ENCODE measurements at regions not wholly inside any gene's neighbourhood (a gene's known extent, or its start where the extent isn't known, plus 50 kb on each side); places are given as distances from the start of the nearest gene placed in this dataset.

- in situ Hi-C loops (cut with HindIII; ENCODE audit: low pct_unique_long_range_greater_than_20kb, low sequenced_read_pairs), result no loop called here
- DNase-seq (ENCODE audit: low read depth in 1 of 2, low spot score in 1 of 2), result no peak
- no peak for TF ChIP-seq JUND (IDR thresholded peaks at IDR 0.05; ENCODE audit: low read depth)
Measured at GRCh38 chr5:81893961-81894360, 77.9 kb upstream of the ATG10 start.

DNA sequence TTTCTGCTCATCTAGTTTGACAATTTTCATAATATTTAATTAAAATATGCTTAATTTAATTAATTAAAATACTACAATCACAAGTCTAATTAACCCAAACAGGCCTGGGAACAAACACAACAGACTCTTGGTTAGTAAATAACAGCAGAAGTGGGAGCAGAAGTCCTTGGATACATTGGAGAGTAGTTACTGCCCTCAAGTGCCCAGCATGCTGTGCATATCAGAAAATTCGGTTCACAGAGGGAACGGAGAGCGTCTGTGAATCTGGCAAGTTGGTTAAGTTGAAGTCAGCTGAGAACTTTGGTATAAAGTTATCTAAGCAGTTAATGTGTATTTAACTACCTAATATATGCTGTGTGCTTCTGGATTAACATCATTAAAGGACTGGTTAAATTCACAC is 87.0 kb upstream of the ATG10 start:
- no peak for TF ChIP-seq JUND (IDR thresholded peaks at IDR 0.05; ENCODE audit: low read depth)
- in situ Hi-C loops (cut with HindIII; ENCODE audit: low pct_unique_long_range_greater_than_20kb, low sequenced_read_pairs), result no loop called here
- DNase-seq (ENCODE audit: low read depth in 1 of 2, low spot score in 1 of 2), result peak in 1 of 2 experiments; percentile 10

DNA sequence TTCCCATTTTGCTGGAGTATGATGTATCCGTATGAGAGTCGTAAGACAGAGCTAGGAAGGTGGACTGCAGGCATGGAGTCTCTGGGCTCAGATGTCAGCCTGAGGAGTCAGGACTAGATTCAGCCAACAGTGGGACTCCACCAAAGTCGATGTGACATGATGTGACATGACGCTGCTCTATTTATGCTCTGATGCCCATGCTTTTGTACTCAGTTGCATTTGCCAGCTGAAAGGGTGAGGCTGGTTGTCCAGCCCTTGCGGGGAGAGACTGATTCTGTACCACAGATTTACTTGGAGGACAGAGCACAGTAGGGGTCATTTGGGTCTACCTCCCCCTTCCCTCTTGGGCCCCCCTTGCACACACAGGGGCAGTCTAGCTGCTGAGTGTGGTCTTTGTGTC is 88.5 kb upstream of the ATG10 start:
- TF ChIP-seq JUND (IDR thresholded peaks at IDR 0.05; ENCODE audit: low read depth), result no peak
- no peak for DNase-seq (ENCODE audit: low read depth in 1 of 2, low spot score in 1 of 2)
- in situ Hi-C loops (cut with HindIII; ENCODE audit: low pct_unique_long_range_greater_than_20kb, low sequenced_read_pairs), result no loop called here

DNA sequence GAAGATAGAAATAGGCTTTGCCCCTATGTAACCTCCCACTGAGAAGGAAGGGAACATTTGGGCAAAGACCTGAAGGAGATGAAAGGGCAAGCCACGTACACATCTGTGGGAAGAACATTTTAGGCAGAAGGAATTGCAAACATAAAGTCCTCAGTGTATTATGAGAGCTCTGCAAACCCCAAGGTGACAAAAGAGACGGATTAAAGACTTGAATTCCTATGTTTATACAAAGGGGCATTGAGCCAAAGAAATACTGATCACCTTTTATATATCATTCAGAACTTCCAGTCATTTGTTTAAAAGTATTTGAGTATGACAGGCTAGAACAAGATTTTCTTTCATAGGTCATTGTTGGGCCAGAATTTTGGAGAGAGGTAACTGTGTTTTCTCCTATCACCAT is 90.2 kb upstream of the ATG10 start:
- no peak for DNase-seq (ENCODE audit: low read depth in 1 of 2, low spot score in 1 of 2)
- TF ChIP-seq JUND (IDR thresholded peaks at IDR 0.05; ENCODE audit: low read depth), result no peak
- in situ Hi-C loops (cut with HindIII; ENCODE audit: low pct_unique_long_range_greater_than_20kb, low sequenced_read_pairs), result no loop called here

GRCh38 chr5:81879936-81880335 is 91.9 kb upstream of the ATG10 start:
- TF ChIP-seq JUND (IDR thresholded peaks at IDR 0.05; ENCODE audit: low read depth), result no peak
- no peak for DNase-seq (ENCODE audit: low read depth in 1 of 2, low spot score in 1 of 2)
- in situ Hi-C loops (cut with HindIII; ENCODE audit: low pct_unique_long_range_greater_than_20kb, low sequenced_read_pairs), result no loop called here

DNA sequence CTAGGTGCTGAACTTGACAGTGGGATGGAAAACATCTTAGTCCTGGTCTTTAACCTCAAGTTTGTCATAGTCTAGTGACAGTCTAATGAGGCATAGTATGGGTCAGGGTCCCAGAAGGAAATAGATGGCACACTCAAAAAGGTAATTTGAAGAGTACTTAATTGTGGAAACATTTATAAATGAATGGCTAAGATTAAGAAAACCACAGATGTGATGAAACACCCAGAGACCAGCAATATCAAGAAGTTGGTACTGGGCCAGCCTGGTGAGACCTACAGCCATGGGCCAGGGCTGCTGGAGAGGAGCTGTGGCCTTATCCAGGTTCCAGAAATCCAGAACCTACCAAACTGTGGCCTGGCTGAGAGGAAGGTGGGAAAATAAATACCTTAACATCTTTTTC is 93.5 kb upstream of the ATG10 start:
- in situ Hi-C loops (cut with HindIII; ENCODE audit: low pct_unique_long_range_greater_than_20kb, low sequenced_read_pairs), result no loop called here
- no peak for DNase-seq (ENCODE audit: low read depth in 1 of 2, low spot score in 1 of 2)
- TF ChIP-seq JUND (IDR thresholded peaks at IDR 0.05; ENCODE audit: low read depth), result no peak

DNA sequence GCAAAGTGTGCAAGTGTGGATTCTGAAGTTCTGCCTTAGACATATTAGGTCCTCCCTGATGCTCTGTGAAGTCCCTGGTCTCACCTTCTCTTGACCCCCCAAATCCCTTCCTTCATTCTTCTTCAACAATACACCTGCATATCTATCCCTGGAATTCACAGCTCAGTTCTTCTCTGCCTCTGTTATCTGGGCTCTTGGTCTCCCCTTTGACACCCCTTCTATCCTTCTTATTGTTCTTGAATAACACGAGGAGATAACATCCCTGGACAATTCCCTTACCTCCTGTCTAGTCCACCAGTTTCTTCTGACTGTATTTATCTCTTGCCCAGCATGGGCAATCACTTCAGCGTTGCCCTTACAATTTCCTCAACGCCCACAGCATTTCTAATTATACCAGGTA is 104.8 kb upstream of the ATG10 start:
- in situ Hi-C loops (cut with HindIII; ENCODE audit: low pct_unique_long_range_greater_than_20kb, low sequenced_read_pairs), result no loop called here
- DNase-seq (ENCODE audit: low read depth in 1 of 2, low spot score in 1 of 2), result no peak

DNA sequence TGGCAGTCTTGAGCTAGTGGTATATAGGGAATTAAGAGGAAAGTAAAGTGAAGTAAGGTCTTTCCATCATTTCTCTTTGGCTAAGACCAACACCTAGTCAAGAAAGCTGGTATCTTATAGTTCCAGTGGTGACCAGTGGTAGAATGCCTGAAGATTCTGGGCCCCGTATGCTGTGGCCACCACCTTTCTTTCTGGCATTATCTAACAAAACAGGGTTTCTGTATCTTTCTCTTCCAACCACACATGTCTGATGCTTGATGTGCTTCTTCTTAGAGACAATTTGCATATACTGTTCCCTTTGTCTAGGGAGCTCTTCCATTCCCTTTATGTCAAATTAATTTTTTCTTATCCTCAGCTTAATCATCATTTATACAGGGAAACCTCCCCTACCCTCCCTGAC is 109.9 kb upstream of the SSBP2 start:
- no peak for TF ChIP-seq JUND (IDR thresholded peaks at IDR 0.05; ENCODE audit: low read depth)
- in situ Hi-C loops (cut with HindIII; ENCODE audit: low pct_unique_long_range_greater_than_20kb, low sequenced_read_pairs), result no loop called here

More for the DNA sequence above, 104.8 kb upstream of the ATG10 start:
- TF ChIP-seq JUND (IDR thresholded peaks at IDR 0.05; ENCODE audit: low read depth), result no peak

GRCh38 chr5:81859624-81860023 is 108.7 kb upstream of the SSBP2 start:
- in situ Hi-C loops (cut with HindIII; ENCODE audit: low pct_unique_long_range_greater_than_20kb, low sequenced_read_pairs), result no loop called here

More for the DNA sequence above, 109.9 kb upstream of the SSBP2 start:
- DNase-seq (ENCODE audit: low read depth in 1 of 2, low spot score in 1 of 2), result no peak

DNA sequence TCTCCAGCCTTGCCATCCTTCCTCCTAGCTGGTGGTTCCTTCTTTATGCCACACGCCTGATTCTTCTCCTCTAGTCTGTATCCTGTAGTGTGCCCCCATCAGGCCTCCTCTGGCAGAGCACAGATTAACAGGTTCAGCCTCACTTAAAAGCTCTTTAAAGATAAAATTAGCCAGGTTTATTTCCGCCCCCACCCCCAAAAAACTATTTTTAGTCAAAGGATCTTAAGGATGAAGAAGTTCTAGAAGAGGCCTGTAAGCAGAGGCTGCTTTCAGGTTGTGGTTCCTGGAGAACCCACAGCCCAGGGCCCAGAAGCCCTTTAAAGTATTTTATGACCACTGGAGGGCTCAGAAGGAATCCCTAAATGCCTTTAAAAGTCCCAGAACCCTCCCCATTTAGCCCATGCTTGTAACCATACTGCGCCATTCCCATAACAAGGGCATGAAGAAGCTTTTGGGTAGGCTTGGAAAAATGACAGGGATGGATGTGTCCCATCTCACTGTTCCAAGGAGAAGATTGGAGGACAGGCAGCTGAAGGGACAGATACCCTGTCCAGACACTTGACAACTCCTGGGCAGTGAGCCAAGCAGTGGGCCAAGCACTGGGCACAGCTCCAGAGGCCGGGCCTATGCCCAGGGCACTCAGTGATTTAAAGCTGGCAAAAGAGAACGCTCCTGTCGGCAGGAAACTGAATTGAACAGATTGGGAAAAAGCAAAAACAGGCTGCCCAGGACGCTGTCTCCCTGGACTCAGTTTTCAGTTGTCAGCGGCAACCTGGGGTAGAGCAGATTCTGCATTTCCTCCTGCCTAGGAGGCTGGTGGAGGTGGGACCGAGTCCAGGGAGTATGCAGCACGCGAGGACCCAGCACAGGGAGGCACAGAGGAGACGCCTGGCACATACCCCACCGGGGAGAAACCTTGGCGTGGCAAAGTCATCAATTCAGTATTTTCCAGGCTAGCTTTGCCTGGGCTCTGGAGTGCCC is 106.3 kb upstream of the SSBP2 start:
- DNase-seq (ENCODE audit: low read depth in 1 of 2, low spot score in 1 of 2), result no peak
- in situ Hi-C loops (cut with HindIII; ENCODE audit: low pct_unique_long_range_greater_than_20kb, low sequenced_read_pairs), result no loop called here
- TF ChIP-seq JUND (IDR thresholded peaks at IDR 0.05; ENCODE audit: low read depth), result no peak

More at GRCh38 chr5:81859624-81860023, 108.7 kb upstream of the SSBP2 start:
- no peak for DNase-seq (ENCODE audit: low read depth in 1 of 2, low spot score in 1 of 2)
- TF ChIP-seq JUND (IDR thresholded peaks at IDR 0.05; ENCODE audit: low read depth), result no peak

- TF ChIP-seq JUND (IDR thresholded peaks at IDR 0.05; ENCODE audit: low read depth), result no peak
- no peak for DNase-seq (ENCODE audit: low read depth in 1 of 2, low spot score in 1 of 2)
- in situ Hi-C loops (cut with HindIII; ENCODE audit: low pct_unique_long_range_greater_than_20kb, low sequenced_read_pairs), result no loop called here
Measured at GRCh38 chr5:81855591-81855990, 104.7 kb upstream of the SSBP2 start.

- TF ChIP-seq JUND (IDR thresholded peaks at IDR 0.05; ENCODE audit: low read depth), result no peak
- no peak for DNase-seq (ENCODE audit: low read depth in 1 of 2, low spot score in 1 of 2)
- in situ Hi-C loops (cut with HindIII; ENCODE audit: low pct_unique_long_range_greater_than_20kb, low sequenced_read_pairs), result no loop called here
Measured at GRCh38 chr5:81854915-81855314, 104.0 kb upstream of the SSBP2 start.

GRCh38 chr5:81854485-81854884 is 103.6 kb upstream of the SSBP2 start:
- in situ Hi-C loops (cut with HindIII; ENCODE audit: low pct_unique_long_range_greater_than_20kb, low sequenced_read_pairs), result no loop called here
- no peak for TF ChIP-seq JUND (IDR thresholded peaks at IDR 0.05; ENCODE audit: low read depth)
- no peak for DNase-seq (ENCODE audit: low read depth in 1 of 2, low spot score in 1 of 2)

- in situ Hi-C loops (cut with HindIII; ENCODE audit: low pct_unique_long_range_greater_than_20kb, low sequenced_read_pairs), result no loop called here
- TF ChIP-seq JUND (IDR thresholded peaks at IDR 0.05; ENCODE audit: low read depth), result no peak
- DNase-seq (ENCODE audit: low read depth in 1 of 2, low spot score in 1 of 2), result no peak
Measured at GRCh38 chr5:81853030-81853357, 102.1 kb upstream of the SSBP2 start.
